ENCODE measurements at regions not wholly inside any gene's neighbourhood (a gene's known extent, or its start where the extent isn't known, plus 50 kb on each side); places are given as distances from the start of the nearest gene placed in this dataset.

- H3K27ac ChIP-seq = no peak overlapping the region
- TF ChIP-seq CTCF (conservative IDR thresholded peaks at IDR 0.05) = no peak
Measured at GRCh38 chr5:58348996-58349728, 110.7 kb downstream of the PLK2 start.

- no peak overlapping the region for H3K27ac ChIP-seq
- TF ChIP-seq CTCF (conservative IDR thresholded peaks at IDR 0.05) = no peak
Measured at GRCh38 chr5:58346041-58346440, 113.8 kb downstream of the PLK2 start.

- TF ChIP-seq CTCF (conservative IDR thresholded peaks at IDR 0.05) = no peak
- no peak overlapping the region for H3K27ac ChIP-seq
Measured at GRCh38 chr5:58341476-58341875, 118.4 kb downstream of the PLK2 start.

- H3K27ac ChIP-seq = no peak overlapping the region
- TF ChIP-seq CTCF (conservative IDR thresholded peaks at IDR 0.05) = peak; percentile 33; the same call in 1 of the 2 replicates
Measured at GRCh38 chr5:58335518-58335917, 124.4 kb downstream of the PLK2 start.

GRCh38 chr5:58334035-58334434 is 125.9 kb downstream of the PLK2 start:
- H3K27ac ChIP-seq = no peak overlapping the region
- TF ChIP-seq CTCF (conservative IDR thresholded peaks at IDR 0.05) = no peak

- TF ChIP-seq CTCF (conservative IDR thresholded peaks at IDR 0.05) = no peak
- H3K27ac ChIP-seq = no peak overlapping the region
Measured at GRCh38 chr5:58330781-58331180, 129.1 kb downstream of the PLK2 start.

GRCh38 chr5:58327289-58327688 is 132.6 kb downstream of the PLK2 start:
- H3K27ac ChIP-seq = no peak overlapping the region
- TF ChIP-seq CTCF (conservative IDR thresholded peaks at IDR 0.05) = no peak
